ENCODE measurements at regions not wholly inside any gene's neighbourhood (a gene's known extent, or its start where the extent isn't known, plus 50 kb on each side); places are given as distances from the start of the nearest gene placed in this dataset.

DNA sequence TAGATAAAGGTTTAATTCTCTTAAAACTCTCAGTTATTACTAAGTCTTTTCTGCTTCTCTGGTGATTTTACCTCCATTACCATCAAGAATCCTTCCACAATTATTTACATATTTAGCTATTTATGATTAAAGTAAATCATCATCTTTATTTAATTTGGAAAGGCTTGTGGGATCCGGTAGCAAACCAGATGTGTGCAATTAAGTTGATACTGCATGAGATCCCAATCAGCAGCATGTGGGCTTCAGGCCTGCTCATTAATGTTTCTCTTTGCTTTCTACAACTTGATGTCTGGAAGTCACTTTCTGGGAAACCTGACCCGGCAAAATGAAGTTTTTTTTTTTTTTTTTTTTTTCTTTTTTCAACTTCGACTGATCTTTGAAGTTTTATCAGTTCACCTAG is 558.4 kb upstream of the ANO5 start:
- intact Hi-C loops (cut with DNase I), result no loop called here

GRCh38 chr11:21634956-21635355 is 557.9 kb upstream of the ANO5 start:
- intact Hi-C loops (cut with DNase I), result no loop called here
- peaks cover 0 to 7% (median 0%) of the 10 kb centered on the region in 11 donors for H3K9me3 ChIP-seq
- DNase-seq, result no peak

More for the DNA sequence above, 558.4 kb upstream of the ANO5 start:
- Histone ChIP-seq H3K4me1 (no peaks in the 10 kb centered on the region), H3K27me3 (no peaks in the 10 kb centered on the region), H3K36me3 (no peaks in the 10 kb centered on the region), H3K4me3 (no peak overlapping the region), H3K9me3 (peaks cover 0 to 7% (median 0%) of the 10 kb centered on the region in 11 donors), H3K27ac (no peak overlapping the region)
- ATAC-seq (no peak), DNase-seq (no peak)
- 76 to 80% methylated on average over 3 of the region's 3 CpGs for WGBS, 2 donors
- TF ChIP-seq, protein P1, sequence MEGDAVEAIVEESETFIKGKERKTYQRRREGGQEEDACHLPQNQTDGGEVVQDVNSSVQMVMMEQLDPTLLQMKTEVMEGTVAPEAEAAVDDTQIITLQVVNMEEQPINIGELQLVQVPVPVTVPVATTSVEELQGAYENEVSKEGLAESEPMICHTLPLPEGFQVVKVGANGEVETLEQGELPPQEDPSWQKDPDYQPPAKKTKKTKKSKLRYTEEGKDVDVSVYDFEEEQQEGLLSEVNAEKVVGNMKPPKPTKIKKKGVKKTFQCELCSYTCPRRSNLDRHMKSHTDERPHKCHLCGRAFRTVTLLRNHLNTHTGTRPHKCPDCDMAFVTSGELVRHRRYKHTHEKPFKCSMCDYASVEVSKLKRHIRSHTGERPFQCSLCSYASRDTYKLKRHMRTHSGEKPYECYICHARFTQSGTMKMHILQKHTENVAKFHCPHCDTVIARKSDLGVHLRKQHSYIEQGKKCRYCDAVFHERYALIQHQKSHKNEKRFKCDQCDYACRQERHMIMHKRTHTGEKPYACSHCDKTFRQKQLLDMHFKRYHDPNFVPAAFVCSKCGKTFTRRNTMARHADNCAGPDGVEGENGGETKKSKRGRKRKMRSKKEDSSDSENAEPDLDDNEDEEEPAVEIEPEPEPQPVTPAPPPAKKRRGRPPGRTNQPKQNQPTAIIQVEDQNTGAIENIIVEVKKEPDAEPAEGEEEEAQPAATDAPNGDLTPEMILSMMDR (IDR thresholded peaks at IDR 0.05), result no peak

DNA sequence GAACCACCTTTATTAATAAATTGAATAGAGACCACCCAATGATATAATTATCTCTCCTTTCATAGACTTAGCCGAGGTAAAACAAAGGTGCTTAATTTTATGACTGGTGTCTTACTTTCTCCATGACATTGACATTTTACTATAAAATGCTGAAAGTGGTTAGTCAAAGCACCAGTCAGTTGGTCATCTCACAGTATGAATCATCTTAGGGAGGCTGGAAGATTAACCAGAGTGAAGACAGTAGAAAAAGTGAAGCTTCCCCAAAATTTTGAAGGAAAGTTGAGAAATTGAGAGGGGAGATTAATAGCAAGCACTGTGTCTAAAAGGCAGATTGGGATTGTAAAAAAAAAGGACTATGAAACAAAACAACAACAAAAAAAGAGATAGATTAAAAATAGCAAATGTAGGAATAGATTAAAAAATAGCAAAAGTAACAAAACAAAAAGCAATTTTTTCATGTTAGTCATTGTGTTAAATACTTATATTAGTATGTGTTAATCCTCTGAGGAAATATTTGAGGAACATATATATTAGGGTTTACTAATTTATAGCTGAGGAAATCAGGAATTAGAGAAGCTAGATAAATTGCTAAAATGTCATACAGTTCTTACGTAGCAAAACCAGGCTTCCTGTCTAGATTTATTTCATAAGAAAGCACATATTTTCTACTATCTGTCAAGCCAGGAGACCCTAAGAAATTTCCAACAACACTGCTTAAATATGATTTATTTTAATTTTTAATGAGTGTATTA is 557.3 kb upstream of the ANO5 start:
- H3K27ac ChIP-seq, result no peak overlapping the region
- peaks cover 0 to 7% (median 0%) of the 10 kb centered on the region in 11 donors for H3K9me3 ChIP-seq
- H3K36me3 ChIP-seq, result no peaks in the 10 kb centered on the region
- intact Hi-C loops (cut with DNase I), result no loop called here
- no peak overlapping the region for H3K4me3 ChIP-seq
- TF ChIP-seq, protein P1 (IDR thresholded peaks at IDR 0.05), result no peak
- ATAC-seq (no peak), DNase-seq (no peak)
- WGBS, 2 donors, result 55 to 69% methylated on average over 2 of the region's 2 CpGs
- H3K4me1 ChIP-seq, result no peaks in the 10 kb centered on the region
- H3K27me3 ChIP-seq, result no peaks in the 10 kb centered on the region

More at GRCh38 chr11:21634956-21635355, 557.9 kb upstream of the ANO5 start:
- H3K36me3 ChIP-seq, result no peaks in the 10 kb centered on the region
- TF ChIP-seq, protein P1 (IDR thresholded peaks at IDR 0.05), result no peak
- H3K4me3 ChIP-seq, result no peak overlapping the region
- H3K27me3 ChIP-seq, result no peaks in the 10 kb centered on the region
- no peak overlapping the region for H3K27ac ChIP-seq
- H3K4me1 ChIP-seq, result no peaks in the 10 kb centered on the region
- no peak for ATAC-seq

DNA sequence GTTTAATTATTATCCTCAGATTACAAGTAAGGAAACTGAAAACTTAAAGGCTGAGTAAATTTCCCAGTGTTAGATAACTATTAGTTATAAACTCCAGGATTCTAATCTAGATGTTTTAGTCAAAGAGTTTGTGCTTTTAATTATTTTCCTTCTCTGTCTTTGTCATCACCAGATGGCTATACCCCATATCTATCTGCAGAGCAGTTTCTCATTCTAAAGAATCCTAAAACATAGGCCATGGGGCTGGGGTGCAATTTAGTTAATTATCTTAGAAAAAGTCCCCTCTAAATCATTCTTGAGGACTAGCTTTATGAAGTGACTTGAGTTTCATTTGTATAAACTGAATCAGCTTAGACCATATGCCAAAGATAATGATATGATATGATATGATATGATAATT is 556.3 kb upstream of the ANO5 start:
- no peak for DNase-seq

More for the DNA sequence above, 556.3 kb upstream of the ANO5 start:
- peaks cover 0 to 7% (median 0%) of the 10 kb centered on the region in 11 donors for H3K9me3 ChIP-seq
- no peak overlapping the region for H3K4me3 ChIP-seq
- H3K27me3 ChIP-seq, result no peaks in the 10 kb centered on the region
- ATAC-seq, result no peak
- H3K27ac ChIP-seq, result no peak overlapping the region
- intact Hi-C loops (cut with DNase I), result no loop called here
- no peaks in the 10 kb centered on the region for H3K36me3 ChIP-seq
- H3K4me1 ChIP-seq, result no peaks in the 10 kb centered on the region
- TF ChIP-seq, protein P1 (IDR thresholded peaks at IDR 0.05), result no peak
